ENCODE measurements at regions not wholly inside any gene's neighbourhood (a gene's known extent, or its start where the extent isn't known, plus 50 kb on each side); places are given as distances from the start of the nearest gene placed in this dataset.

DNA sequence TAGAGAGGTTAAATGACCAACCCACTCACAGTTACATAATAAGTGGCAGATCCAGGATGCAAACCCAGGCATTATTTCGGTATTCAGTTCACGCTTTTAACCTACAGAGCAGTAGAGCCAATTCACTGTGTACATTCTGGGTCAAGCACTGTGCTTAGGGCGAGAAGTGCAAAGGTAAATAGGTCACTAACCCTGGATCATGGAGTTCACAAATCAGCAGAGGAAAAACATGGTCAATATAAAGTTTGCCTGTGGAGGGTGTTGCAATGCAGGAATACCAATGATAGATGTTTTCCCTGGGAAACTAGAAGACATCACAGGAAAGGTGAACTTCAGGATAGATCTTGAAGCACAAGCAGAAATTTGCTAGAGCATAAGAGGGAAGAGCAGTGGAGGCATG is 253.4 kb upstream of the NFIA start:
- peaks cover 4% of the 10 kb centered on the region for H3K4me1 Mint-ChIP-seq
- intact Hi-C loops (cut with micrococcal nuclease), result no loop called here
- Histone ChIP-seq H3K79me2 (ENCODE audit: insufficient read depth, low read length) (no peaks in the 10 kb centered on the region), H3K4me2 (replicated peaks; ENCODE audit: extremely low read depth, low read length, poor library complexity, severe bottlenecking) (no peak overlapping the region), H3K27me3 (ENCODE audit: control insufficient read depth in 2 of 2, insufficient read depth in 2 of 2, low read length in 2 of 2) (no peaks in the 10 kb centered on the region), H3K4me1 (ENCODE audit: control insufficient read depth in 1 of 2, insufficient read depth in 2 of 2, low read length in 2 of 2) (no peaks in the 10 kb centered on the region), H4K20me1 (ENCODE audit: insufficient read depth, low read length) (no peaks in the 10 kb centered on the region), H2AFZ (ENCODE audit: insufficient read depth, low read depth, low read length, poor library complexity, severe bottlenecking) (no peak overlapping the region), H3K4me3 (replicated peaks in 1 of 3; ENCODE audit: low read depth in 2 of 3, low read length in 3 of 3) (no peak overlapping the region), H3K9me3 (replicated peaks in 1 of 2; ENCODE audit: control insufficient read depth in 1 of 2, insufficient read depth in 1 of 2, low read length in 2 of 2) (no peaks in the 10 kb centered on the region), H3K27ac (ENCODE audit: low read depth in 1 of 2, low read length in 2 of 2) (no peak overlapping the region), H3K36me3 (replicated peaks in 1 of 2; ENCODE audit: control insufficient read depth in 1 of 2, insufficient read depth in 2 of 2, low read length in 2 of 2) (no peaks in the 10 kb centered on the region), H3K9ac (ENCODE audit: insufficient read depth, low read length, poor library complexity, severe bottlenecking) (no peak overlapping the region)
- no peak overlapping the region for H3K4me3 Mint-ChIP-seq
- H3K27ac Mint-ChIP-seq, result no peak overlapping the region
- peaks cover 0 to 8% (median 4%) of the 10 kb centered on the region in 7 donors for H3K9me3 Mint-ChIP-seq
- DNase-seq, result no peak
- 100% methylated on average over 3 of the region's 3 CpGs for WGBS (ENCODE audit: insufficient coverage)
- TF ChIP-seq, protein P1, sequence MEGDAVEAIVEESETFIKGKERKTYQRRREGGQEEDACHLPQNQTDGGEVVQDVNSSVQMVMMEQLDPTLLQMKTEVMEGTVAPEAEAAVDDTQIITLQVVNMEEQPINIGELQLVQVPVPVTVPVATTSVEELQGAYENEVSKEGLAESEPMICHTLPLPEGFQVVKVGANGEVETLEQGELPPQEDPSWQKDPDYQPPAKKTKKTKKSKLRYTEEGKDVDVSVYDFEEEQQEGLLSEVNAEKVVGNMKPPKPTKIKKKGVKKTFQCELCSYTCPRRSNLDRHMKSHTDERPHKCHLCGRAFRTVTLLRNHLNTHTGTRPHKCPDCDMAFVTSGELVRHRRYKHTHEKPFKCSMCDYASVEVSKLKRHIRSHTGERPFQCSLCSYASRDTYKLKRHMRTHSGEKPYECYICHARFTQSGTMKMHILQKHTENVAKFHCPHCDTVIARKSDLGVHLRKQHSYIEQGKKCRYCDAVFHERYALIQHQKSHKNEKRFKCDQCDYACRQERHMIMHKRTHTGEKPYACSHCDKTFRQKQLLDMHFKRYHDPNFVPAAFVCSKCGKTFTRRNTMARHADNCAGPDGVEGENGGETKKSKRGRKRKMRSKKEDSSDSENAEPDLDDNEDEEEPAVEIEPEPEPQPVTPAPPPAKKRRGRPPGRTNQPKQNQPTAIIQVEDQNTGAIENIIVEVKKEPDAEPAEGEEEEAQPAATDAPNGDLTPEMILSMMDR (IDR thresholded peaks at IDR 0.05), result no peak
- peaks cover 2 to 11% (median 2%) of the 10 kb centered on the region in 3 donors for H3K27me3 Mint-ChIP-seq (ENCODE audit: low read depth in 3 of 3)
- H3K36me3 Mint-ChIP-seq, result no peaks in the 10 kb centered on the region

DNA sequence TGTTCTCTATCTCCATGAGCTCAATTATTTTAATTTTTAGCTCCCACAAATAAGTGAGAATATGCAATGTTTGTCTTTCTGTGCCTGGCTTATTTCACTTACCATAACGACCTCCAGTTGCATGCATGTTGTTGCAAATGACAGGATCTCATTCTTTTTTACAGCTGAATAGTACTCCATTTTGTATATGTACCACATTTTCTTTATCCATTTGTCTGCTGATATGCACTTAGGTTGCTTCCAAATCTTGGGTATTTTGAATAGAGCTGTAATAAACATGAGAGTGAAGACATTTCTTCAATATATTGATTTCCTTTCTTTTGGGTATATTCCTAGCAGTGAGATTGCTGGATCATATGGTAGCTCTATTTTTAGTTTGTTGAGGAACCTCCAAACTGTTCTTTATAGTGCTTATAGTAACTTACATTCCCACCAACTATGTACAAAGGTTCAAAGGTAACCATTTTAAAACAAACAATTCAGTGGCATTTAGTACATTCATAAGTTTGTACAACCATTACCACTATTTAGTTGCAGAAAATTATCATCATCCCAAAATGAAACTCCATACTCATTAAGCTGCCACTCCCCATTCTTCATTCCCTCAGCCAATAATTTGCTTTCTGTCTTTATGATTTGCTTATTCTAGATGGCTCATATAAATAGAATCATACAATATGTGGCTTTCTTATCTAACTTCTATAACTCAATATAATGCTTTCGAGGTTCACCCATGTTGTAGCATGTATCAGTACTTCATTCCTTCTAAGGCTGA is 255.9 kb upstream of the NFIA start:
- no peaks in the 10 kb centered on the region for H3K9me3 ChIP-seq (replicated peaks in 1 of 2; ENCODE audit: control insufficient read depth in 1 of 2, insufficient read depth in 1 of 2, low read length in 2 of 2)
- no peaks in the 10 kb centered on the region for H3K4me1 Mint-ChIP-seq
- H3K36me3 ChIP-seq (replicated peaks in 1 of 2; ENCODE audit: control insufficient read depth in 1 of 2, insufficient read depth in 2 of 2, low read length in 2 of 2), result no peaks in the 10 kb centered on the region
- peaks cover 0 to 4% (median 0%) of the 10 kb centered on the region in 3 donors for H3K27me3 Mint-ChIP-seq (ENCODE audit: low read depth in 3 of 3)
- no peak overlapping the region for H3K9ac ChIP-seq (ENCODE audit: insufficient read depth, low read length, poor library complexity, severe bottlenecking)
- no CpG with 5 or more reads among the region's 2 CpGs for WGBS (ENCODE audit: insufficient coverage)
- peaks cover 0 to 8% (median 4%) of the 10 kb centered on the region in 7 donors for H3K9me3 Mint-ChIP-seq
- H2AFZ ChIP-seq (ENCODE audit: insufficient read depth, low read depth, low read length, poor library complexity, severe bottlenecking), result no peak overlapping the region
- H3K4me1 ChIP-seq (ENCODE audit: control insufficient read depth in 1 of 2, insufficient read depth in 2 of 2, low read length in 2 of 2), result no peaks in the 10 kb centered on the region
- H3K4me3 ChIP-seq (replicated peaks in 1 of 3; ENCODE audit: low read depth in 2 of 3, low read length in 3 of 3), result no peak overlapping the region
- no peak overlapping the region for H3K4me2 ChIP-seq (replicated peaks; ENCODE audit: extremely low read depth, low read length, poor library complexity, severe bottlenecking)
- intact Hi-C loops (cut with micrococcal nuclease), result no loop called here
- no peak for DNase-seq
- H4K20me1 ChIP-seq (ENCODE audit: insufficient read depth, low read length), result no peaks in the 10 kb centered on the region
- no peak overlapping the region for H3K4me3 Mint-ChIP-seq
- no peaks in the 10 kb centered on the region for H3K79me2 ChIP-seq (ENCODE audit: insufficient read depth, low read length)
- no peak overlapping the region for H3K27ac ChIP-seq (ENCODE audit: low read depth in 1 of 2, low read length in 2 of 2)
- H3K27me3 ChIP-seq (ENCODE audit: control insufficient read depth in 2 of 2, insufficient read depth in 2 of 2, low read length in 2 of 2), result no peaks in the 10 kb centered on the region
- H3K36me3 Mint-ChIP-seq, result no peaks in the 10 kb centered on the region
- TF ChIP-seq, protein P1 (IDR thresholded peaks at IDR 0.05), result no peak
- H3K27ac Mint-ChIP-seq, result no peak overlapping the region
